ENCODE measurements at regions not wholly inside any gene's neighbourhood (a gene's known extent, or its start where the extent isn't known, plus 50 kb on each side); places are given as distances from the start of the nearest gene placed in this dataset.

DNA sequence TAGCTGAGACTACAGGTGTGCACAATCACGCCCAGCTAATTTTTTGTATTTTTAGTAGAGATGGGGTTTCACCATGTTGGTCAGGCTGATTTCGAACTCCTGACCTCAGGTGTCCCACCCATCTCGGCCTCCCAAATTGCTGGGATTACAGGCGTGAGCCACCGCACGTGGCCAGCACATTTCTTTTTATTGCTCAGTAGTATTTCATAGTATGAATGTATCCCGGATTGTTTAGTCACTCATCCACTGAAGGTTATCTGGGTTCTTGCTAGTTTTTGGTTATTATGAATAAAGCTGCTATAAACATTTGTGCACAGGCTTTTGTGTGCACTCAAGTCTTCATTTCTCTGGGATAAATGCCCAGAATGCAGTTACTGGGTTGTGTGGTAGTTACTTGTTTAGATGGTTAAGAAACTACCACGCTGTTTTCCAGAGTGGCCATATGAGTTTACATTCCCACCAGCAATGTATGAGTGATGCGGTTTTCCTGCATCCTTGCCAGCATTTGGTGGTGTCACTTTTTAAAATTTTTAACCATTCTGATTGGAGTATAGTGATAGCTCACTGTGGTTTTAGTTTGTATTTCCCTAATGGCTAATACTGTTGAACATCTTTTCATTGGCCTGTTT is 275.8 kb upstream of the LYZL1 start:
- TF ChIP-seq, protein P1, sequence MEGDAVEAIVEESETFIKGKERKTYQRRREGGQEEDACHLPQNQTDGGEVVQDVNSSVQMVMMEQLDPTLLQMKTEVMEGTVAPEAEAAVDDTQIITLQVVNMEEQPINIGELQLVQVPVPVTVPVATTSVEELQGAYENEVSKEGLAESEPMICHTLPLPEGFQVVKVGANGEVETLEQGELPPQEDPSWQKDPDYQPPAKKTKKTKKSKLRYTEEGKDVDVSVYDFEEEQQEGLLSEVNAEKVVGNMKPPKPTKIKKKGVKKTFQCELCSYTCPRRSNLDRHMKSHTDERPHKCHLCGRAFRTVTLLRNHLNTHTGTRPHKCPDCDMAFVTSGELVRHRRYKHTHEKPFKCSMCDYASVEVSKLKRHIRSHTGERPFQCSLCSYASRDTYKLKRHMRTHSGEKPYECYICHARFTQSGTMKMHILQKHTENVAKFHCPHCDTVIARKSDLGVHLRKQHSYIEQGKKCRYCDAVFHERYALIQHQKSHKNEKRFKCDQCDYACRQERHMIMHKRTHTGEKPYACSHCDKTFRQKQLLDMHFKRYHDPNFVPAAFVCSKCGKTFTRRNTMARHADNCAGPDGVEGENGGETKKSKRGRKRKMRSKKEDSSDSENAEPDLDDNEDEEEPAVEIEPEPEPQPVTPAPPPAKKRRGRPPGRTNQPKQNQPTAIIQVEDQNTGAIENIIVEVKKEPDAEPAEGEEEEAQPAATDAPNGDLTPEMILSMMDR (IDR thresholded peaks at IDR 0.05; ENCODE audit: extremely low read depth, missing control alignments), result no peak
- DNase-seq (ENCODE audit: low spot score), result no peak

DNA sequence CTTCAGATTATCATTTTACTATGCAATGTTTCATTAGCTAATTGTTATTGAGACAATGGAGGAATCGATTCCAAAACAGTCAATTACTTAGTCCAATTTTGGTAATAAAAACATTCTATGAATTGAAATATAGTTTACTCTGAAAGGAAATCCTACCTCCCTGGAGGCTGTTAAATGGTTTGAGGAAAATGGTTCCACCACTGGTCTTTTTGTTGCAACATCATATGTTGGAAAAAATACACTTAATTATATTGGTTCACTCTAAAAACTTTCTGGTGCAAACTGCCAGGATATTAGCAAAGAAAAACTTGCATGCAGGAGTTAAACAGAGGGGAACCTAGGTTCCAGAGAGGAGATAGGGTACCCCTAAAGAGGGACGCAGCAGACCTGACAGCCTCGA is 267.3 kb upstream of the LYZL1 start:
- DNase-seq (ENCODE audit: low spot score), result no peak
- TF ChIP-seq, protein P1 (IDR thresholded peaks at IDR 0.05; ENCODE audit: extremely low read depth, missing control alignments), result no peak

DNA sequence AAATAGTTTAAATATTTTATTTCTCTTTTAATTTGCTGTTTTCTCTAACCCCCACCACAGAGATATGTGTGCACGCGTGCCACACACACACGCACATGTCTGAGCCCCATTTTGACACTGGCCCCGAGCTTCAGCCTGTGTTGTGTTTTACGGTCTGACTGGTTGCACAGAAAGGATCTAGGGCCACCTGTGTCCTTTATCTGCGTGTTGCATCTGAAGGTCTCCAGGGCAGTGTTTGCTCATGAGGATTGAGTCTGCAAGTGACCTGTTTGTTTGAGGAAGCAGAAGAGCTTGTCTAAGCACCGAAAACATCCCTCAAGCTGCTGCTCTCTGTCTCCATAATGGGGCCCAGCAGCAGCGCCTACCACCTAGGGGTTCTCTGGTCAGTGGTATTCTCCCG is 266.4 kb upstream of the LYZL1 start:
- TF ChIP-seq, protein P1 (IDR thresholded peaks at IDR 0.05; ENCODE audit: extremely low read depth, missing control alignments), result no peak
- DNase-seq (ENCODE audit: low spot score), result no peak

DNA sequence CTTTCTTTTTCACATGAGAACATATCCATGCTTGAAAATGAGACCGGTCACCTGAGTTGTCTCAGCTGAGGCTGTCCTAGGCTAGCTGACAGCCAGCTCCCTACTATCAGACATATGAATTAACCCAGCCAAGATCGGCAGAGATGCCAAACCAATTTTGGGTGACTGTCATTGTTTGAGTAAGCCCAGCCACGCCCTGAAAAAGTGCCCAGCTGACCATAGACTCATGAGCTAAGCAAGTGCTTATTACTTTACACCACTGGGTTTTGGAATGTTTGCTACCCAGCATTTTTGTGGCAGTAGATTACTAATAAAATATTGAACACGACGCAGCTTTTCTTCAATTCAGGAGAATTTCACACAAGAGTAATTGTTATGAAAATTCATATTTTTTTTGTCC is 265.2 kb upstream of the LYZL1 start:
- TF ChIP-seq, protein P1 (IDR thresholded peaks at IDR 0.05; ENCODE audit: extremely low read depth, missing control alignments), result no peak
- no peak for DNase-seq (ENCODE audit: low spot score)

DNA sequence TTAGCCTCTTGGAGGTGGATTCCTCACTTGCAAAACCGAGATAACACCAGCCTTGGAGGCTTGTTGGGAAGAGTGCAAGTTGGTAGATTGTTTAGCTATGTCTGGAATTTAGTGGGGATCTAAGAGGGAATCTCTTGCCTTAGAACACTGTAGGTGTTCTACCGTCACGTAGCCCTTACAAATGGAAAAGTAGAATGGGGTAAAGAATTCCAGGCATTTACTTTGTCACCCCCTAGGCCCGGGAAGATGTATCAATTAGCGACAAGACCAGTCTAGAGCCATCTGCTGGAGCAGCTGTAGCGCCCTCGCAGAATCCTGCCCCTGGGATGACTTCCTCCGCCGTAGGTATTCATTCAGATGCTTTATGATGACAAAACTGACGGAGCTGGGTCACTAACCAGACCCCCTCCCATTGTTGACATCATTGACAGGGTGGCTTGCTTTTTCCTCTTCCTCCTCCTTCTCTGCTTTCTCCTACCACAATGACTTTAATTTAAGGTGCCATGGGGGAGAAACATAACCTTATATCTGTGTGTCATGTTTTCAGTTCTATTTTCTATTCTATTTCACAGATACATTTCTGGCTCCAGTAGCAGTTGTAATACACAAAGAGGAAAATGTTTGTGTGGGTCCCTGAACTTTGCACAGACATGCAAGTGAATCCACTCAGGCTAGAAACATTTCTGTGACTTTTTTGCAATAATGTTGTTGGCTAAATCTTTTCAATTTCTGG is 262.6 kb upstream of the LYZL1 start:
- TF ChIP-seq, protein P1 (IDR thresholded peaks at IDR 0.05; ENCODE audit: extremely low read depth, missing control alignments), result no peak

DNA sequence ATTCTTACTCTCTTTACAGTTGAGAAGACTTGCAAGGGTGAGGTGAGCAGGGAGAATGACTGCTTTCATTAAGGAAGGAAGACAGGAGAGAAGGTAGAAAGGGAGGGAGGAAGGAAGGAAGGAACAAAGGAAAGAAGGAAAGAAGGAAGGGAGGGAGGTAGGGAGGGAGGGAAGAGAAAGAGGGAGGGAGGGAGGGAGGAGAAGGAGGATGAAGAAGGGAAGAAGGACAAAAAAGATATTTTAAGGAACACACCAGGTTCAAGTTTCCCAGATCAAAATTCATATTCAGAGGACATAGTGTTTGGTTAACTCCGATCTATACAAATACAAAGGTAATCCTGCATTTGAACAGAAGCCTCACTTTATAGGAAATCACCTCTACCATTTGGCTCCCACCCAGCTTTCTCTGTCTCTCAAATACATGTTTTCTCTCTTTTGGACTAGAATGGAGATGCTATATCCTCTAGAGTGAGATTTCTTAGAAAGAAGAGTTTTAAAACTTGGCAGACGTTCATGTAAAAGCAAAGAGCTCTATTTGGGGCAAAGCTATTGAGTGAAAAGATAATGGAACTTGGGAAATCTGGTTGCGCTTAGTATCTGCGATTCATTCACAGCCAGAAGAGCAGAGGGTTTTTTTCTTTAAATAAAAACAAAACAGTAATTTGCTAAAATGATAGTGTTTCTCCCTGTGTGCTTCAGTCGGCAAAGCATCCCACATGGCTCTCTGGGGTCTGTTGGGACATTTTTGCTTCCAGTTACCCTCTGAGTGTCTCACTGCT is 261.9 kb upstream of the LYZL1 start:
- no peak for DNase-seq (ENCODE audit: low spot score)
- TF ChIP-seq, protein P1 (IDR thresholded peaks at IDR 0.05; ENCODE audit: extremely low read depth, missing control alignments), result no peak

More for the DNA sequence above, 262.6 kb upstream of the LYZL1 start:
- no peak for DNase-seq (ENCODE audit: low spot score)

DNA sequence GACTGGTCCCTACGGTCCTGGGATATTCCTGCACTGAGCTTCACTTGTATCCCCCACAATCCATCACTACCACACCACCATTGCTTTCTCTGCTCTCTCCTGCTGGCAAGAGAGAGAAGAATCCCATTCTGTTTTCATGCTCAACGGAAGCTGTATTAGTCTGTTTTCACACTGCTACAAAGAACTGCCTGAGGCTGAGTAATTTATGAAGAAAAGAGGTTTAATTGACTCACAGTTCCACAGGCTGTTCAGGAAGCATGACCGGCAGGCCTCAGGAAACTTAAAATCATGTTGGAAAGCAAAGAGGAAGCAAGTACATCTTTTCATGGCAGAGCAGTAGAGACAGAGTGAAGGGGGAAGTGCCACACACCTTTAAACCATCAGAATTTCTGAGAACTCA is 260.4 kb upstream of the LYZL1 start:
- DNase-seq (ENCODE audit: low spot score), result no peak
- TF ChIP-seq, protein P1 (IDR thresholded peaks at IDR 0.05; ENCODE audit: extremely low read depth, missing control alignments), result no peak
